Stomach (tissue), 8 donors: ENCODE measurements at regions not wholly inside any gene's neighbourhood (a gene's known extent, or its start where the extent isn't known, plus 50 kb on each side); places are given as distances from the start of the nearest gene placed in this dataset.

Experiments used
- DNase-seq, 2 donors: peaks; one replicate each; pipeline versions ENCODE4 v3.0.0 to v3.0.0-alpha.2; 2013 to 2019
- H3K27ac ChIP-seq, 5 donors: fragments of 200-600 bp in 4 of 5; sonication (generic) in 4 of 5; one replicate each; pipeline ENCODE4 v1.5.1; 2013 to 2019; ENCODE audit warnings: mild to moderate bottlenecking in 1 of 5, moderate library complexity in 1 of 5
- H3K27me3 ChIP-seq, 3 donors: fragments of 200-600 bp; sonication (generic); one replicate each; pipeline ENCODE4 v1.5.1; 2017 to 2019; ENCODE audit warnings: mixed run types in 1 of 3
- H3K36me3 ChIP-seq, 4 donors: fragments of 200-600 bp; sonication (generic); 1 replicate in 3 of 4; 2 replicates in 1 of 4; pipeline ENCODE4 v1.5.1; 2016 to 2019
- H3K4me1 ChIP-seq, 4 donors: fragments of 200-600 bp; sonication (generic); one replicate each; pipeline ENCODE4 v1.5.1; 2016 to 2019
- H3K4me3 ChIP-seq, 4 donors: fragments of 200-600 bp; sonication (generic) in 3 of 4; one replicate each; pipeline ENCODE4 v1.5.1; 2016 to 2019; ENCODE audit warnings: mild to moderate bottlenecking in 1 of 4
- H3K9me3 ChIP-seq, 4 donors: fragments of 200-600 bp; sonication (generic); one replicate each; pipeline ENCODE4 v1.5.1; 2016 to 2019
- EP300 ChIP-seq: sonication (generic); formaldehyde crosslinking; IDR thresholded peaks from one replicate; pipeline ENCODE4 v1.6.1; 2017; ENCODE audit warnings: antibody characterized with exemption
- POLR2A ChIP-seq, 4 donors: fragments of 450-650 bp; IDR thresholded peaks; one replicate each; pipeline ENCODE4 v1.6.1; 2016; ENCODE audit warnings: antibody characterized with exemption in 4 of 4, control low read depth in 2 of 4, mild to moderate bottlenecking in 1 of 4, moderate library complexity in 1 of 4
- POLR2AphosphoS5 ChIP-seq, 3 donors: sonication (generic); formaldehyde crosslinking; IDR thresholded peaks; one replicate each; pipeline ENCODE4 v1.6.1; 2016; ENCODE audit warnings: antibody characterized with exemption in 3 of 3
- whole genome bisulfite sequencing, 5 donors: extraction: QIAGEN DNeasy Blood & Tissue Kit in 3 of 5; methylation state at CpG; one replicate each; pipeline versions ENCODE4 v1.1.5 to v1.1.7; 2013 to 2018; 5-methylcytosine and 5-hydroxymethylcytosine counted together
- intact Hi-C: fragments of 100-400 bp; cut with DNase I; formaldehyde crosslinking; loops from one replicate; pipeline ENCODE4 v1.15.1; 2023; ENCODE audit warnings: low total_unique reads
- TF ChIP-seq, protein P1 (sequence below), 7 experiments: fragments of 450-650 bp in 4 of 7; fragments of 200-600 bp in 3 of 7; sonication (generic) in 3 of 7; IDR thresholded peaks; one replicate each; pipeline ENCODE4 v1.5.1; 2016 to 2019; ENCODE audit warnings: antibody characterized with exemption in 7 of 7, control low read depth in 2 of 7, mild to moderate bottlenecking in 1 of 7
- donor health status: healthy with polysubstance abuse.
- donor health status: Bipolar disorder and iron deficiency.
- donor health status: healthy.

DNA sequence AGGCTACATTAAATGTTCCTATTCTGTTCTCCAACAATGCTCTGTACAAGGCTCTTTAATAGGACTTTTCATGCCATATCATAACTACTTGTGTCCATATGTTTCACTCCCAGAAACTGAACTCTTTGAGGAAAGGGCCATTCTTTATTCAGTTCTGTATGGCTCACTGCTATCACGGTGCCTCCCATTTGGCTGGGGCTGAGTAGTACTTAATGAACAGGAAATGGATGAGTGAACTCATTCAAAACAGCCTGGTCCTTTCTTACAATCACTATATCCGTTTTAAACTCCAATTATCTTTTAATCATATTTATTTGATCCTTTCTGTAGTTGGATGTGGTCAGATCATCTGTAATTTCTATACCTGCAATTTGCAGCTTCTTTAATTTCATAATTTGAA, 410.6 kb downstream of the TBC1D4 start:
- intact Hi-C loops: no loop called here
- H3K9me3 ChIP-seq: no peaks in the 10 kb centered on the region
- WGBS, 5 donors: 46 to 59% (median 47%) methylated on average over 2 of the region's 2 CpGs
- H3K27me3 ChIP-seq: no peaks in the 10 kb centered on the region
- no peak overlapping the region for H3K27ac ChIP-seq
- no peaks in the 10 kb centered on the region for H3K4me1 ChIP-seq
- TF ChIP-seq POLR2AphosphoS5 (IDR thresholded peaks at IDR 0.05): no peak
- TF ChIP-seq, protein P1, sequence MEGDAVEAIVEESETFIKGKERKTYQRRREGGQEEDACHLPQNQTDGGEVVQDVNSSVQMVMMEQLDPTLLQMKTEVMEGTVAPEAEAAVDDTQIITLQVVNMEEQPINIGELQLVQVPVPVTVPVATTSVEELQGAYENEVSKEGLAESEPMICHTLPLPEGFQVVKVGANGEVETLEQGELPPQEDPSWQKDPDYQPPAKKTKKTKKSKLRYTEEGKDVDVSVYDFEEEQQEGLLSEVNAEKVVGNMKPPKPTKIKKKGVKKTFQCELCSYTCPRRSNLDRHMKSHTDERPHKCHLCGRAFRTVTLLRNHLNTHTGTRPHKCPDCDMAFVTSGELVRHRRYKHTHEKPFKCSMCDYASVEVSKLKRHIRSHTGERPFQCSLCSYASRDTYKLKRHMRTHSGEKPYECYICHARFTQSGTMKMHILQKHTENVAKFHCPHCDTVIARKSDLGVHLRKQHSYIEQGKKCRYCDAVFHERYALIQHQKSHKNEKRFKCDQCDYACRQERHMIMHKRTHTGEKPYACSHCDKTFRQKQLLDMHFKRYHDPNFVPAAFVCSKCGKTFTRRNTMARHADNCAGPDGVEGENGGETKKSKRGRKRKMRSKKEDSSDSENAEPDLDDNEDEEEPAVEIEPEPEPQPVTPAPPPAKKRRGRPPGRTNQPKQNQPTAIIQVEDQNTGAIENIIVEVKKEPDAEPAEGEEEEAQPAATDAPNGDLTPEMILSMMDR (IDR thresholded peaks at IDR 0.05): no peak
- no peak for TF ChIP-seq POLR2A (IDR thresholded peaks at IDR 0.05)
- no peak for TF ChIP-seq EP300
- peak in 1 of 2 donors; percentile 10 for DNase-seq
- H3K36me3 ChIP-seq: no peaks in the 10 kb centered on the region
- no peak overlapping the region for H3K4me3 ChIP-seq

DNA sequence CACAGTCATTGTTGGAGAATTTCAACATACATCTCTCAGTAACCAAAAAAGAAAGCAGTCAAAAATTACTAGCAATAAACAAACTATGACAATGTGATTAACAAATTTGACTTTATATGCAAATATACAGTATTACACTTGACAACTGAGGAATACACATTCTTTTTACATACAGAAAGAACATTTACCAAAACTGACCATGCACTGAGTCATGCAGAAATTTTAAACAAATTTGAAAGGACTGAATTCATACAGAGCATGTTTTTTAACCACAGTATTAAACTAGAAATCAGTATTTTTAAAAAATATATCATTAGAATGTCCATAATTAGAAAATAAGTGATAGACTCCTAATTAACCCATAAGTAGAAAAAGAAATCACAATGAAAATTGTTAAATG, 420.1 kb downstream of the TBC1D4 start:
- Histone ChIP-seq H3K9me3 (peaks cover 0 to 12% (median 4%) of the 10 kb centered on the region in 4 donors), H3K27ac (no peak overlapping the region), H3K4me1 (no peaks in the 10 kb centered on the region), H3K27me3 (no peaks in the 10 kb centered on the region), H3K4me3 (no peak overlapping the region), H3K36me3 (no peaks in the 10 kb centered on the region)
- intact Hi-C loops: no loop called here
- TF ChIP-seq, protein P1 (IDR thresholded peaks at IDR 0.05): no peak
- TF ChIP-seq POLR2AphosphoS5 (IDR thresholded peaks at IDR 0.05) (no peak), POLR2A (IDR thresholded peaks at IDR 0.05) (no peak), EP300 (no peak)
- no peak for DNase-seq

DNA sequence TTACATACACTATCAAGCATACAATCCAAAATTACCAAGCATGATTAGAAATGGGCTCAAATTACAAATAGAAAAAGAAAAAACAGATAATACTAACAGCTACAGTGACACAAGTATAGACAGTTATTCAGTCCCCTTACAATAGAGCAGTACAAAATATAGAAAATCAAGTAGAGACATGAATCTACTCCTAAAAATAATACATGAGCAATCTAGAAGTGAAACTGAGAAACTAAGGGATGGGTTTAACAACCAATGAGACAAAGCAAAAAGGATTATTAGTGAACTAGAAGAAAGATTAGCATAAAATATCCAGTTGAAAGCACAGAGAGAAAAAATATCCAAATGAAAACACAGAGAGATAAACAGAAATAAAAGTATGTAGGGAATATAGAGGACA, 426.7 kb downstream of the TBC1D4 start:
- TF ChIP-seq EP300 (no peak), POLR2A (IDR thresholded peaks at IDR 0.05) (no peak), POLR2AphosphoS5 (IDR thresholded peaks at IDR 0.05) (no peak)
- TF ChIP-seq, protein P1 (IDR thresholded peaks at IDR 0.05): no peak
- intact Hi-C loops: no loop called here
- Histone ChIP-seq H3K9me3 (peaks cover 0 to 5% (median 0%) of the 10 kb centered on the region in 4 donors), H3K4me3 (no peak overlapping the region), H3K4me1 (no peaks in the 10 kb centered on the region), H3K36me3 (no peaks in the 10 kb centered on the region), H3K27ac (no peak overlapping the region), H3K27me3 (no peaks in the 10 kb centered on the region)
- DNase-seq: no peak

DNA sequence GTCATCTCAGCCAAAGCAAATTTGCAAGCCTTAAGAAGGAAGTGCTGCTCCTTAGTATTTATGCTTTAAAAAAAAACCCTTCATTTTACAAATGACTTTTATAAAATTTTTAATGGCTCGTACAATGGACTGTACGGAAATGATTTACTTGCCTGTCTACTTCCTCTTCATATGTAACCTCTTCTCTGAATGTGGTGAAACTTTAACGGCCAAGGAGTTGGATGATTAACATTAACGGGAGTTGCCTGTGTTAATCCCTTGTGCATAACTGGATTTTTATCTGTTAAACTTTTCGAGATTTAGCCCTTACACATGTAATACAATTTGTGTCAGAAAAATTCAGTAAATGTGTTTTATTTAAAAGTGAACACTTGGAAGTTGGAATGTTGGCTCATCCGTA, 429.4 kb downstream of the TBC1D4 start:
- no peaks in the 10 kb centered on the region for H3K27me3 ChIP-seq
- TF ChIP-seq, protein P1 (IDR thresholded peaks at IDR 0.05): no peak
- TF ChIP-seq EP300: no peak
- no peak for TF ChIP-seq POLR2AphosphoS5 (IDR thresholded peaks at IDR 0.05)
- TF ChIP-seq POLR2A (IDR thresholded peaks at IDR 0.05): no peak
- DNase-seq: no peak
- WGBS, 5 donors: 81 to 85% (median 83%) methylated on average over 6 of the region's 6 CpGs
- H3K4me3 ChIP-seq: no peak overlapping the region
- no peaks in the 10 kb centered on the region for H3K36me3 ChIP-seq
- peaks cover 0 to 5% (median 0%) of the 10 kb centered on the region in 4 donors for H3K9me3 ChIP-seq
- intact Hi-C loops: no loop called here
- no peak overlapping the region for H3K27ac ChIP-seq
- H3K4me1 ChIP-seq: no peaks in the 10 kb centered on the region
